HG02852 (cell line): ENCODE measurements at regions not wholly inside any gene's neighbourhood (a gene's known extent, or its start where the extent isn't known, plus 50 kb on each side); places are given as distances from the start of the nearest gene placed in this dataset.

ENCODE experiments used
- ATAC-seq: cut with Tn5 transposase; IDR thresholded peaks from one replicate; pipeline ENCODE4 v1.9.1; 2021; ENCODE audit warnings: mild to moderate bottlenecking, moderate library complexity; ENCODE audit not compliant: unreplicated experiment

DNA sequence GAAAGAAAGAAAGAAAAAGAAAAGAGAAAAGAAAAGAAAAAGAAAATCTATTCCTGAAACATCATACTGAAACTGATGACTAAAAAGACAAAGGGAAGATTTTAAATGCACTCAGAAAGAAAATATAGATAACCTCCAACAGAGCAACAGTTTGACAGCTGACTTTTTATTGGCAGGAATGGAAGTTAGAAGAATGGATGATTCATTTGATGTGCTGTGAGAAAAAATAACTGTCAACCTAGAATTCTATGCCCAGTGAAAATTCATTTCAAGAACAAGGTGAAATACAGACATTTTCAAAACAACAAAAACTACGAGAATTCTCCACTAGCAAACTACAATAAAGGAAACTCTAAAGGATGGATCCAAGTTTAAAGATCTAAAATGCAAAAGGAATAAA lies 50.5 kb upstream of the HSPA12A start:
- no peak for ATAC-seq

DNA sequence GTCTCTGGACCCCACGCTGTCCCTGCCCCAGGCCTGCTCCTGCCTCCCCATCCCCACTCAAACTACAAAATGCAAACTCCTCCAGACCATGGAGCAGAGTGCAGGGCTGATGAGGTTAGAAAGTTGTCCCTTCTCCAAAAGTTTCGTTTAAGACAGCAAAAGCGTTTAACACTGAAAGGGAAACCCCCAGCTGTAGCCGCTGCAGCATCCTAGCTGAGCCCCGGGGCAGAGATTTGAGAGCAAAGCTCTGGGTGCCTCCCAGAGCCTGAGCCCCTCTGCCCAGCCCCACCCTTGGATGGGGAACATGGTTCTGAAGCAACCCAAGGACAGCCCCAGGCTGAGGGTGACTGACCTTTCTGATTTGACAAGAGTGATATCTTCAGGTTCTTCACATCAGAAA lies 52.8 kb upstream of the ENO4 start:
- peak; percentile 4 for ATAC-seq

GRCh38 chr10:116796910-116797513 lies 52.3 kb upstream of the ENO4 start:
- ATAC-seq = peak; percentile 89

- no peak for ATAC-seq
These were observed 50.4 kb upstream of the ENO4 start for GRCh38 chr10:116798859-116799258.
